ENCODE measurements at regions not wholly inside any gene's neighbourhood (a gene's known extent, or its start where the extent isn't known, plus 50 kb on each side); places are given as distances from the start of the nearest gene placed in this dataset.

- no peak for DNase-seq
These were observed 295.1 kb downstream of the SMOC2 start for GRCh38 chr6:168736039-168736438.

GRCh38 chr6:168735268-168735949, 294.4 kb downstream of the SMOC2 start:
- DNase-seq = no peak

GRCh38 chr6:168734523-168734922, 293.5 kb downstream of the SMOC2 start:
- no peak for DNase-seq

- no peak for DNase-seq
These were observed 291.7 kb downstream of the SMOC2 start for GRCh38 chr6:168732676-168733075.

- no peak for DNase-seq
These were observed 290.1 kb downstream of the SMOC2 start for GRCh38 chr6:168730931-168731716.

- DNase-seq = no peak
These were observed 287.1 kb downstream of the SMOC2 start for GRCh38 chr6:168728056-168728455.

GRCh38 chr6:168726312-168726856, 285.4 kb downstream of the SMOC2 start:
- DNase-seq = no peak

- no peak for DNase-seq
These were observed 284.8 kb downstream of the SMOC2 start for GRCh38 chr6:168725802-168726201.

- DNase-seq = no peak
These were observed 283.9 kb downstream of the SMOC2 start for GRCh38 chr6:168724669-168725570.

GRCh38 chr6:168724033-168724432, 283.0 kb downstream of the SMOC2 start:
- DNase-seq = no peak

GRCh38 chr6:168722397-168722796, 281.4 kb downstream of the SMOC2 start:
- no peak for DNase-seq

GRCh38 chr6:168721571-168721970, 280.6 kb downstream of the SMOC2 start:
- DNase-seq = no peak

GRCh38 chr6:168719901-168720300, 278.9 kb downstream of the SMOC2 start:
- DNase-seq = no peak

GRCh38 chr6:168718821-168719475, 278.0 kb downstream of the SMOC2 start:
- no peak for DNase-seq
